Posterior cingulate gyrus (tissue), 11 donors: ENCODE measurements at regions not wholly inside any gene's neighbourhood (a gene's known extent, or its start where the extent isn't known, plus 50 kb on each side); places are given as distances from the start of the nearest gene placed in this dataset.

ENCODE experiments used
- DNase-seq, 10 donors: peaks; one replicate each; pipeline versions ENCODE4 v3.0.0 to v3.0.0-alpha.2; 2020 to 2021; ENCODE audit warnings: mixed read lengths in 3 of 10
- intact Hi-C: fragments of 100-400 bp; cut with DNase I; formaldehyde crosslinking; loops from one replicate; pipeline ENCODE4 v1.15.1; 2023

GRCh38 chrX:42627891-42628290 lies 150.1 kb downstream of the PPP1R2C start:
- intact Hi-C loops = no loop called here
- DNase-seq = no peak

DNA sequence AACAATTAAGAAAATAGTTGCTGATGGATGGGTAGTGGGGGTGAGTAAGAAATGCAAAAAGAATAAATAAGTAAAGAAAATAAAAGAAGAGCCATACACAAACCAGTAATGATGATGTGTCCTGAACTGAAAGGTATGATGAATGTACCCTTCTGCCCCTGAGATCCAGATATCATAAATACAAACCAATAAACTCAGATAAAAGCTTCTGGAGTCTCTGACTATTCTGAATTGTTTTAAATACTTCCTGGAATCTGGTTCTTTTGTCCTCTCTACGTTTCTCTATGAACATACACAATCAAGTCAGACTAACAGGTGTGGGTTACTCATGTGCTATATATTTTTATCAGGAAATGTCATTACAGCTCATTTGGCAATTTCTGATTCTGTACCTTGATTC lies 153.4 kb downstream of the PPP1R2C start:
- intact Hi-C loops = no loop called here

GRCh38 chrX:42619068-42619467 lies 158.9 kb downstream of the PPP1R2C start:
- DNase-seq = no peak
- intact Hi-C loops = no loop called here

More for the DNA sequence above, 153.4 kb downstream of the PPP1R2C start:
- no peak for DNase-seq

DNA sequence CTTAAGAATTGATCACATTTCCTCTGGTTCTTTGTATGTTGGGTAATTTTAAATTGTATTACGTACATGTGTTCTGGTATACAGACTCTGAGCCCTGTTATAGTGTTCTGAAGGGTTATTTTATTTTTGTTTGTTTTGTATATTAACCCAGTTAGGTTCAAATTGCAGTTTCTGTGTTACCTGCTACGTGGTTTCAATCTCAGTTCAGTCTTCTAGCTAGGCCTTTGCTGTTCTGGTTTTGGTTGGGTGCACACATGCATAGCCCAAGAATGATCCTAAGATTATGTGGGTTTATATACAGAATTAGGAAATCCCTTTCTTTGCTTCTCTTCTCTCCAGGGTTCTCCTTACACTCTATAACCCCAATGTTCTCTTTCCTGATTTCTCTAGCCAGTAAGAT lies 161.0 kb downstream of the PPP1R2C start:
- intact Hi-C loops = no loop called here
- no peak for DNase-seq

- intact Hi-C loops = no loop called here
- DNase-seq = no peak
Measured at GRCh38 chrX:42615161-42615563, 162.8 kb downstream of the PPP1R2C start.

DNA sequence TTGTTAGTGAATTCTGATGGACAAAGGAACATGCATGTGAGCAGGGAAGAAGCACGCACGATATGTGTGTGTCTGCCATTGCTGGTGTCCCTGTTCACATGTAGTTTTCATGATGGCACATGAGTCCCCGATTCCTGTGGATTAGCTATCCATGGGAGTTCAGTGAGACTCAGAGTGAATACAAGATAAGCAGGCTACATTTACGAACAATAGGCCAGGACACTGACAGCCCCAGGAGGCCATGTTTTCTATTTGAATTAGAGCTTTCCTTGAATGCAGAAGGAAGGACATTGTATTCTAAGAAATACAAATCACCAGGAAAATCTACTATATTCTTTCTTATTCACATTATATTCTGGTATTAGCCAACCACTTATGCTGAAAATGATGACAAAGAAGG lies 171.4 kb downstream of the PPP1R2C start:
- intact Hi-C loops = no loop called here
- DNase-seq = no peak

DNA sequence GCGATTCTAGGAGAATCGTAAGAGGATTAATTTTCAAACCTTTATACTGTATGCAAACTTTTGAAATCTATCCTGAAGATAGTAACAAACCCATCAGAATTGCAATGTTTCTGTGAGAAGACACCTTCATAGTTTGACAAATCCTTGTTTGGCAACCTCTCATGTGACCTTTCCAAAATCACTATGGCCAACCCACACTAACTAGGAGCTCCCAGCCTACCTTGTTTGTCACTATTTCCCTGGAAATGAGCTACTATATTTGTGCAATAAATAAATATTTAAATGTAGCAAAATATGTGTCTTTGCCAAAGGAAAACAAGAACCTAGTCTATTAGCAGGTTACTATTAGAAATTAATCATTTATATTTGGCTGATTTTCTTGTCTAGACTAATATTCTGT lies 173.7 kb downstream of the PPP1R2C start:
- no peak for DNase-seq
- intact Hi-C loops = no loop called here

GRCh38 chrX:42603016-42603415 lies 174.9 kb downstream of the PPP1R2C start:
- DNase-seq = no peak
- intact Hi-C loops = no loop called here

- intact Hi-C loops = no loop called here
- no peak for DNase-seq
Measured at GRCh38 chrX:42602566-42602965, 175.4 kb downstream of the PPP1R2C start.

- intact Hi-C loops = no loop called here
- no peak for DNase-seq
Measured at GRCh38 chrX:42602136-42602535, 175.8 kb downstream of the PPP1R2C start.

GRCh38 chrX:42597481-42597880 lies 180.5 kb downstream of the PPP1R2C start:
- no peak for DNase-seq
- intact Hi-C loops = no loop called here

DNA sequence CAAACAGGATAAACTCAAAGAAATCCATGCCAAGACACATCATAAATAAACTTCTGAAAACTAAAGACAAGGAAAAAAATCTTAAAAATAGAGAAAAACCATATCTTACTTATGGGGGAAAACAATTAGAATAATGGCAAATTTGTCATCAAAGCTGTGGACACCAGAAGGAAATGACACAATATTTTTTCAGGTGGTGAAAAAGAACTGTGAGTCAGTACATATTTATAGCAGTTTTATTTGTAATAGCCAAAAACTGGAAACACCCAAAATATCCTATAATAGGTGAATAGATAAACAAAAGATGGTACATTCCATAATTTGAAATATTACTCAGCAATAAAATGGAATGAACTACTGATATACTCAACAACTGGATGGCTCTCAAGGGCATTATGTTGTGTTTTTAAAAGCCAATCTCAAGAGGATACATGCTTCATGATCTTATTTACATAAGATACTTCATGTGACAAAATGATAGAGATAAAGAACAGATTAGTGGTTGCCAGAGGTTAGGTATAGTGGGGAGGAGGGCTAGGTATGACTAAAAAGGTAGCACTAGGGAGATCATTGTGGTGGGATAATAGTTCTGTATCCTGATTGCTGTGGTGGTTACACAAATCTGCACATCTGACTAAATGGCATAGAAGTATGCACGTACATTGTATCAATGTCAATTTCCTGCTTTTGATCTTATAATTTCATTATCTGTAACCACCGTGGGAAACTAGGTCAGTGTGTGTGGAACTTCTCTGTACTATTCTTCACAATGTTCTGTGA lies 191.9 kb downstream of the PPP1R2C start:
- intact Hi-C loops = no loop called here
- DNase-seq = no peak

DNA sequence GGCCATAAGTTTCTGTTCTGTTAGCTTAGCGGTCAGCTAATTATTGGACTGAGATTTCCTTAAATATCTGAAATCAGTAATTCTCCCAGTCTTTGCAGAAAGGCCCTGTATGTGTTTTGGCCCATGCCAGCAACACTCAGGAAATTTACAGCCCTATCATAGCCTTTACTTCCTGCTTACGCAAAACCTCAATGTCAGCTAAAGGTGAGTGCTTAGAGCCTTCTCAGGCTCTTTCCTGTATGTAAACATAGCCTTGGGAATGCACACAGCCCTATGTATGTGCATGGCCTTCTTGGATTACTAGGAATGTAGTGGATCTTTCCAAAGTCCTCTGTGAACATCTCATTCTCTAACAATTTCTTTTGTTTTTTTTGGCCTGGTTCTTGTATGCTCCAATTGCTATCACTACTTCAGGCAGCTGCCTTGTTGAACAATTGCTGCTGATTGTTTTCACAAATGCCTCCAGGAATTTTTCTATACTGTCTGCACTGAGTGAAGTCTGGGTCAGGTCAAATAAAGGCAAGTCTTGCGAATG lies 200.0 kb downstream of the PPP1R2C start:
- DNase-seq = no peak
- intact Hi-C loops = no loop called here

DNA sequence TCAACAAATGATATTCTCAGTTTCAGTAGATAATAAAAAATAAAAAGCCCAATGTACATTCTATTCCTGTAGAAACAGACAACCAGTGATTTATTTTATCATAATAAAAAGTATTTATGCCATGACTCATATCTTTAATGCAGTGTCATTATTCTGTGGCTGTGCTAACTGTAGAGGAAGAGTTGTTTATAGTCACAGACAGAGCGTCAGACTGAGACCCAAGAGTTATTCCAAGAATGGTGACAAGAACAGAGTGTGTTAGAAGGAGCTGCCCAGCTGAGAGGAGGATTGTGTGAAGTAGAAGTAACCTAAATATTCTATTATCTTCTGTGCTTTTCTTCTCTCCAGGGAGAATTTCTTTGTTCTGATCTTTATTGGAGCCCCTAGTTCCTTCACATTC lies 210.7 kb downstream of the PPP1R2C start:
- intact Hi-C loops = no loop called here
- DNase-seq = no peak

- intact Hi-C loops = no loop called here
- DNase-seq = no peak
Measured at GRCh38 chrX:42565739-42566138, 212.2 kb downstream of the PPP1R2C start.

GRCh38 chrX:42546800-42547199 lies 231.2 kb downstream of the PPP1R2C start:
- no peak for DNase-seq
- intact Hi-C loops = no loop called here

DNA sequence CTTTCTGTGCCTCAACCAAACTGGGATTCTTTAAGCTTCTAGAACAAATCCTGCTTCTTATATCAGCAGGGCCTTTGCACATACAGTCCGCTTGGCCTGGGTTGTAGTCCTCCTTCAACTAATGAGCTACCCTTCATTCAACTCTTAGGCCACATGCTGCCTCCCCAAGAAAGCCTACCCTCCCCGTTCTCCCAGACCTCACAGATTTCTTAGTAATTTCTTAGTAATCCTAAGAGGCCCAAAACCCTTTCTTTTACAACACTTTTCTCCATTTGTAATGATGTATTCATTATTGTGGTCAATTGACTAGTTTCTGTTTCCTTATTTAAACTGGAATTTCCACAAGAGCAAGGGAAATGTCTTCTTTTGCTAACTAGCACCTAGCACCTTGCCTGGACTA lies 233.1 kb downstream of the PPP1R2C start:
- DNase-seq = no peak
- intact Hi-C loops = no loop called here

DNA sequence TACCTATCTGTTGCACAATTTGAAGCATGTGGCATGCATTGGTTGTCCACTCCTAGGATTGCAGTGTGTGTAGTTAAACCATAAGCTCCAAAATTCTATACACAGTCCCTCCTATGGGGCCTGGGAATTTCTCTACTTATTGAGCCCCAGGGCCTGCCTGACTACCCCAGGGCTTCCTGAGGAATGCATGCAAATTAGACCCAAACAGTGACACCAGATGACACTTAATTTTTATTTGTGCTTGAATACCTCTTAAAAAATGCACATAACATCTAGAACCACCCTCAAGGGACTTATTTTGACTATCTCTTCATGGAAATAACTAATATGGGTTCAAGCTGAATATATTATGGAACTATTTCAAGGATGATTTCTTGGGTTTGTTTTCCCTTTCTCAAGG lies 236.4 kb downstream of the PPP1R2C start:
- intact Hi-C loops = no loop called here
- DNase-seq = no peak

- intact Hi-C loops = no loop called here
- no peak for DNase-seq
Measured at GRCh38 chrX:42540146-42540545, 237.8 kb downstream of the PPP1R2C start.

GRCh38 chrX:42538405-42538804 lies 239.6 kb downstream of the PPP1R2C start:
- DNase-seq = no peak
- intact Hi-C loops = no loop called here

- intact Hi-C loops = no loop called here
Measured at GRCh38 chrX:42536286-42536685, 241.7 kb downstream of the PPP1R2C start.

GRCh38 chrX:42535233-42535632 lies 242.7 kb downstream of the PPP1R2C start:
- DNase-seq = no peak
- intact Hi-C loops = no loop called here

More at GRCh38 chrX:42536286-42536685, 241.7 kb downstream of the PPP1R2C start:
- no peak for DNase-seq

DNA sequence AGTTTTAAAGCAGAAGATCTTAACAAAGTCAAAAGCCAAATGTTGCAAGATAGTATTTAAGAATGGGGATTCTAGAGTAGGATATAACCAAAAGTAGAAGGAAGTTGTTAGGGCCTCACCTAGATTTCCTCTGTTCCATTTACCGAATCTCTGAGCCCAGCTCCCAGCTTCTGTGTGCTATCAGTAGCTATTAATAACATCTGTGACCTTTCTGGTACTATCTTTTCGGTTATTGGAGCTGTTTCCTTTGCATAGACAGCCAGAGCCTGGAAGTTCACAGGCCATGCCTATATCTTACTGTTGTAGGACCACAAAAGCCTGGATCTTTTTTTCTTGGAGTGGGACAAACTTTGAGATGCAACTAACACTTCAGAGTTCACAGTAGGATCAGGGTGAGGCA lies 244.2 kb downstream of the PPP1R2C start:
- intact Hi-C loops = no loop called here
- DNase-seq = no peak
